Neural cell (in vitro differentiated cells): ENCODE measurements at regions not wholly inside any gene's neighbourhood (a gene's known extent, or its start where the extent isn't known, plus 50 kb on each side); places are given as distances from the start of the nearest gene placed in this dataset.

Experiments used
- H2AFZ ChIP-seq: fragments of 200-600, 300-800 bp; sonication (generic), shearing (Covaris generic); 2 replicates; pipeline ENCODE4 v1.6.0; 2014; ENCODE audit warnings: low read depth, mild to moderate bottlenecking, antibody characterized with exemption, low read length, moderate library complexity
- H3F3A ChIP-seq: fragments of 200-600 bp; shearing (Covaris generic); 2 replicates; pipeline ENCODE4 v1.6.1; 2016; ENCODE audit warnings: mild to moderate bottlenecking, moderate library complexity, mixed read lengths, antibody characterized with exemption, low read length; ENCODE audit not compliant: insufficient read depth, poor library complexity, severe bottlenecking
- H3K27ac ChIP-seq: fragments of 200-600, 300-800 bp; sonication (generic), shearing (Covaris generic); 2 replicates; pipeline ENCODE4 v1.5.1; 2014; ENCODE audit warnings: mild to moderate bottlenecking, low read length, moderate library complexity
- H3K27me3 ChIP-seq: fragments of 300-800, 200-600 bp; sonication (generic), shearing (Covaris generic); 2 replicates; pipeline ENCODE4 v1.6.0; 2014; ENCODE audit warnings: mild to moderate bottlenecking, low read depth, low read length, moderate library complexity; ENCODE audit not compliant: insufficient read depth
- H3K36me3 ChIP-seq: fragments of 300-800, 200-600 bp; sonication (generic), shearing (Covaris generic); 2 replicates; pipeline ENCODE4 v1.5.1; 2014; ENCODE audit warnings: mild to moderate bottlenecking, antibody characterized with exemption, low read length, moderate library complexity; ENCODE audit not compliant: insufficient read depth
- H3K4me2 ChIP-seq: fragments of 300-800, 200-600 bp; sonication (generic), shearing (Covaris generic); 2 replicates; pipeline ENCODE4 v1.6.0; 2014; ENCODE audit warnings: mild to moderate bottlenecking, low read length
- H3K4me3 ChIP-seq: fragments of 300-800, 200-600 bp; sonication (generic), shearing (Covaris generic); 2 replicates; pipeline ENCODE4 v1.5.1; 2014; ENCODE audit warnings: mild to moderate bottlenecking, low read length, moderate library complexity
- H3K79me2 ChIP-seq: fragments of 200-600 bp; shearing (Covaris generic); replicated peaks from 2 replicates; pipeline ENCODE4 v1.6.0; 2014; ENCODE audit warnings: mild to moderate bottlenecking, low read length, moderate library complexity; ENCODE audit not compliant: insufficient read depth
- H3K9ac ChIP-seq: fragments of 300-800, 200-600 bp; sonication (generic), shearing (Covaris generic); 2 replicates; pipeline ENCODE4 v1.6.1; 2016; ENCODE audit warnings: mild to moderate bottlenecking, low read length, mixed read lengths
- H3K9me2 ChIP-seq: fragments of 200-600 bp; shearing (Covaris generic); 2 replicates; pipeline ENCODE4 v1.6.1; 2016; ENCODE audit warnings: mild to moderate bottlenecking, low read length, mixed read lengths; ENCODE audit not compliant: insufficient read depth
- H3K9me3 ChIP-seq: fragments of 200-600, 300-800 bp; sonication (generic), shearing (Covaris generic); 2 replicates; pipeline ENCODE4 v1.6.1; 2016; ENCODE audit warnings: mild to moderate bottlenecking, mixed run types, low read length, moderate library complexity, mixed read lengths
- H4K20me1 ChIP-seq: fragments of 200-600 bp; shearing (Covaris generic); 2 replicates; pipeline ENCODE4 v1.6.1; 2016; ENCODE audit warnings: mild to moderate bottlenecking, mixed run types; ENCODE audit not compliant: insufficient read depth
- EP300 ChIP-seq: fragments of 450-650 bp; conservative IDR thresholded peaks from 2 replicates; pipeline ENCODE4 v1.6.1; 2014; ENCODE audit warnings: antibody characterized with exemption, mild to moderate bottlenecking, moderate library complexity; ENCODE audit not compliant: poor library complexity, severe bottlenecking
- EZH2 ChIP-seq: fragments of 200-600, 300-800 bp; shearing (Covaris generic), sonication (generic); IDR thresholded peaks from 2 replicates; pipeline ENCODE4 v1.6.1; 2014; ENCODE audit warnings: antibody characterized with exemption, low read length, borderline replicate concordance, mild to moderate bottlenecking; ENCODE audit not compliant: insufficient read depth, poor library complexity, severe bottlenecking
- MXI1 ChIP-seq: fragments of 450-650 bp; conservative IDR thresholded peaks from 2 replicates; pipeline ENCODE4 v1.6.1; 2014; ENCODE audit warnings: antibody characterized with exemption, mild to moderate bottlenecking; ENCODE audit not compliant: poor library complexity, severe bottlenecking
- POLR2AphosphoS5 ChIP-seq: IDR thresholded peaks from 2 replicates; pipeline ENCODE4 v1.6.1; 2012
- RAD21 ChIP-seq: fragments of 450-650 bp; conservative IDR thresholded peaks from 2 replicates; pipeline ENCODE4 v1.6.1; 2014; ENCODE audit warnings: antibody characterized with exemption, mild to moderate bottlenecking, moderate library complexity
- SMC3 ChIP-seq: fragments of 450-650 bp; conservative IDR thresholded peaks from 2 replicates; pipeline ENCODE4 v1.6.1; 2014; ENCODE audit warnings: antibody characterized with exemption, mild to moderate bottlenecking, moderate library complexity; ENCODE audit not compliant: poor library complexity
- TAF1 ChIP-seq: IDR thresholded peaks from 2 replicates; pipeline ENCODE4 v1.6.1; 2012; ENCODE audit warnings: low read depth
- TF ChIP-seq, protein P1 (sequence below): fragments of 450-650 bp; IDR thresholded peaks from 2 replicates; pipeline ENCODE4 v1.5.1; 2014; ENCODE audit warnings: antibody characterized with exemption, mild to moderate bottlenecking, moderate library complexity; ENCODE audit not compliant: poor library complexity, severe bottlenecking
- TF ChIP-seq, protein P2 (sequence below): IDR thresholded peaks from 2 replicates; pipeline ENCODE4 v1.6.1; 2012; ENCODE audit warnings: borderline replicate concordance

DNA sequence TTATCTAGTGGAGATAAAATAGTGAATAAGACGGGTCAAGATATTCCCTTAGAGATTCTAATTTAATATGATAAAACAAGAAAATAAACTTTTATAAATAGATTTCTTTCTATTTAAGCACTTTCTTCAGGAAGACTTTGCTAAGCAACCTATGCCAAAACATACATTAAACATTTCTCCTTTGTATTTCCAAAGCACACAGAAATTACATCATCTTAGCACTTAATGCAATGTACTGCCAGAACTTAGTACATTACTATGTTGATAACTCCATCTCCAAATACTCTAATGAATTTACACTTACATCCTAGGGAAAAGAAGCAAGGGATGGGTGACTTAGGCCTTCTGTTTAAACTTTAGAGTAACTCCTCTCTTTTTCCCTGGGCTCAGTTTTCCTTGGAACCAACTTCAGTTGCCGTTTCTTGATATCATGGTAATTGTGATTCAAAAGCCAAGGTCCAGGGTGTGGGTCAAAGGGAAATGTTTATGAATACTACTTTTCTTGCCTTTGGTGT, 322.6 kb upstream of the PCDH20 start:
- Histone ChIP-seq H3K79me2 (no peaks in the 10 kb centered on the region), H3K4me2 (no peak overlapping the region), H3K36me3 (no peaks in the 10 kb centered on the region), H3K4me3 (no peak overlapping the region), H3K27me3 (no peaks in the 10 kb centered on the region), H3K27ac (no peak overlapping the region), H3K9ac (no peak overlapping the region), H4K20me1 (no peaks in the 10 kb centered on the region), H3F3A (no peaks in the 10 kb centered on the region), H2AFZ (no peak overlapping the region), H3K9me3 (no peaks in the 10 kb centered on the region), H3K9me2 (no peaks in the 10 kb centered on the region)
- TF ChIP-seq, protein P1, sequence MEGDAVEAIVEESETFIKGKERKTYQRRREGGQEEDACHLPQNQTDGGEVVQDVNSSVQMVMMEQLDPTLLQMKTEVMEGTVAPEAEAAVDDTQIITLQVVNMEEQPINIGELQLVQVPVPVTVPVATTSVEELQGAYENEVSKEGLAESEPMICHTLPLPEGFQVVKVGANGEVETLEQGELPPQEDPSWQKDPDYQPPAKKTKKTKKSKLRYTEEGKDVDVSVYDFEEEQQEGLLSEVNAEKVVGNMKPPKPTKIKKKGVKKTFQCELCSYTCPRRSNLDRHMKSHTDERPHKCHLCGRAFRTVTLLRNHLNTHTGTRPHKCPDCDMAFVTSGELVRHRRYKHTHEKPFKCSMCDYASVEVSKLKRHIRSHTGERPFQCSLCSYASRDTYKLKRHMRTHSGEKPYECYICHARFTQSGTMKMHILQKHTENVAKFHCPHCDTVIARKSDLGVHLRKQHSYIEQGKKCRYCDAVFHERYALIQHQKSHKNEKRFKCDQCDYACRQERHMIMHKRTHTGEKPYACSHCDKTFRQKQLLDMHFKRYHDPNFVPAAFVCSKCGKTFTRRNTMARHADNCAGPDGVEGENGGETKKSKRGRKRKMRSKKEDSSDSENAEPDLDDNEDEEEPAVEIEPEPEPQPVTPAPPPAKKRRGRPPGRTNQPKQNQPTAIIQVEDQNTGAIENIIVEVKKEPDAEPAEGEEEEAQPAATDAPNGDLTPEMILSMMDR, result no peak
- TF ChIP-seq SMC3 (no peak), TAF1 (no peak), EP300 (no peak), MXI1 (no peak), POLR2AphosphoS5 (no peak), RAD21 (no peak), EZH2 (no peak)
- TF ChIP-seq, protein P2, sequence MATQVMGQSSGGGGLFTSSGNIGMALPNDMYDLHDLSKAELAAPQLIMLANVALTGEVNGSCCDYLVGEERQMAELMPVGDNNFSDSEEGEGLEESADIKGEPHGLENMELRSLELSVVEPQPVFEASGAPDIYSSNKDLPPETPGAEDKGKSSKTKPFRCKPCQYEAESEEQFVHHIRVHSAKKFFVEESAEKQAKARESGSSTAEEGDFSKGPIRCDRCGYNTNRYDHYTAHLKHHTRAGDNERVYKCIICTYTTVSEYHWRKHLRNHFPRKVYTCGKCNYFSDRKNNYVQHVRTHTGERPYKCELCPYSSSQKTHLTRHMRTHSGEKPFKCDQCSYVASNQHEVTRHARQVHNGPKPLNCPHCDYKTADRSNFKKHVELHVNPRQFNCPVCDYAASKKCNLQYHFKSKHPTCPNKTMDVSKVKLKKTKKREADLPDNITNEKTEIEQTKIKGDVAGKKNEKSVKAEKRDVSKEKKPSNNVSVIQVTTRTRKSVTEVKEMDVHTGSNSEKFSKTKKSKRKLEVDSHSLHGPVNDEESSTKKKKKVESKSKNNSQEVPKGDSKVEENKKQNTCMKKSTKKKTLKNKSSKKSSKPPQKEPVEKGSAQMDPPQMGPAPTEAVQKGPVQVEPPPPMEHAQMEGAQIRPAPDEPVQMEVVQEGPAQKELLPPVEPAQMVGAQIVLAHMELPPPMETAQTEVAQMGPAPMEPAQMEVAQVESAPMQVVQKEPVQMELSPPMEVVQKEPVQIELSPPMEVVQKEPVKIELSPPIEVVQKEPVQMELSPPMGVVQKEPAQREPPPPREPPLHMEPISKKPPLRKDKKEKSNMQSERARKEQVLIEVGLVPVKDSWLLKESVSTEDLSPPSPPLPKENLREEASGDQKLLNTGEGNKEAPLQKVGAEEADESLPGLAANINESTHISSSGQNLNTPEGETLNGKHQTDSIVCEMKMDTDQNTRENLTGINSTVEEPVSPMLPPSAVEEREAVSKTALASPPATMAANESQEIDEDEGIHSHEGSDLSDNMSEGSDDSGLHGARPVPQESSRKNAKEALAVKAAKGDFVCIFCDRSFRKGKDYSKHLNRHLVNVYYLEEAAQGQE, result no peak

DNA sequence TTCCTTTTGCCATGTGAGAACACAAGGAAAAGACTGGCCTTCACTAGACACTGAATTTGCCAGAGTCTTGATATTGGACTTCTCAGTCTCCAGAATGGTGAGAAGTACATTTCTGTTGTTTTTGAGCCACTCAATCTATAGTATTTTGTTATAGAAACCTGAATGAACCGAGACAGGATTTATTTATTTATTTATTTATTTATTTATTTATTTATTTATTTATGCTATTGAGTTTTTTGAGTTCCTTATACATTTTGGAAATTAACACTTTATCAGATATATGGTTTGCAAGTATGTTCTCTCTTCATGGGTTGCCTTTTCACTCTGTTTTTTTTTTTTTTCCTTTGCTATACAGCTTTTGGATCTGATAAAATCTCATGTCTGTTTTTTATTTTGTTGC, 319.0 kb upstream of the PCDH20 start:
- H3F3A ChIP-seq, result no peaks in the 10 kb centered on the region
- H3K27ac ChIP-seq, result no peak overlapping the region
- no peaks in the 10 kb centered on the region for H3K79me2 ChIP-seq
- H3K9me3 ChIP-seq, result no peaks in the 10 kb centered on the region
- H3K4me2 ChIP-seq, result no peak overlapping the region
- H4K20me1 ChIP-seq, result no peaks in the 10 kb centered on the region
- H2AFZ ChIP-seq, result no peak overlapping the region
- H3K4me3 ChIP-seq, result no peak overlapping the region
- no peaks in the 10 kb centered on the region for H3K27me3 ChIP-seq
- H3K9ac ChIP-seq, result no peak overlapping the region
- no peaks in the 10 kb centered on the region for H3K9me2 ChIP-seq
- H3K36me3 ChIP-seq, result no peaks in the 10 kb centered on the region
- TF ChIP-seq SMC3 (no peak), TAF1 (no peak), EP300 (no peak), POLR2AphosphoS5 (no peak), EZH2 (no peak), RAD21 (no peak)
- TF ChIP-seq, protein P2, result no peak
